ENCODE measurements at regions not wholly inside any gene's neighbourhood (a gene's known extent, or its start where the extent isn't known, plus 50 kb on each side); places are given as distances from the start of the nearest gene placed in this dataset.

DNA sequence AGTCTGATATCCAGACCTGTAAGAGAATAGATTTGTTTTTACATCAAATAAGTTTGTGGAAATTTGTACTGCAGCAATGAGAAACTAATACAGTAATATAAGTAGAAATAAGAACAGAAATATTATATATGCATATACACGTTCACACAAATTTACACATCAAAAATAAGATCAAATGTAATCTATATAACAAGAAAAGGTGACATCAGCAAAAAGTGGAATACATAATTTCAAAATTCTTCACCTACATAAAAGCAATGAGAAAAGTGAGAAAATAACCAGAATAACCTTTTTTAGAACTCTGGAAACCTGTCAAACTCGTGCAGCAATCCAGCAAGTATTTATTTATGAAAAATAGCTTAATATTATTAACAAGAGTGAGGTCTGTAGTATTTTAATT, 1124.6 kb upstream of the ATXN7L3B start:
- no peaks in the 10 kb centered on the region for H3K4me1 ChIP-seq
- 72 to 84% (median 76%) methylated on average over 2 of the region's 2 CpGs for WGBS, 3 donors
- TF ChIP-seq, protein P1, sequence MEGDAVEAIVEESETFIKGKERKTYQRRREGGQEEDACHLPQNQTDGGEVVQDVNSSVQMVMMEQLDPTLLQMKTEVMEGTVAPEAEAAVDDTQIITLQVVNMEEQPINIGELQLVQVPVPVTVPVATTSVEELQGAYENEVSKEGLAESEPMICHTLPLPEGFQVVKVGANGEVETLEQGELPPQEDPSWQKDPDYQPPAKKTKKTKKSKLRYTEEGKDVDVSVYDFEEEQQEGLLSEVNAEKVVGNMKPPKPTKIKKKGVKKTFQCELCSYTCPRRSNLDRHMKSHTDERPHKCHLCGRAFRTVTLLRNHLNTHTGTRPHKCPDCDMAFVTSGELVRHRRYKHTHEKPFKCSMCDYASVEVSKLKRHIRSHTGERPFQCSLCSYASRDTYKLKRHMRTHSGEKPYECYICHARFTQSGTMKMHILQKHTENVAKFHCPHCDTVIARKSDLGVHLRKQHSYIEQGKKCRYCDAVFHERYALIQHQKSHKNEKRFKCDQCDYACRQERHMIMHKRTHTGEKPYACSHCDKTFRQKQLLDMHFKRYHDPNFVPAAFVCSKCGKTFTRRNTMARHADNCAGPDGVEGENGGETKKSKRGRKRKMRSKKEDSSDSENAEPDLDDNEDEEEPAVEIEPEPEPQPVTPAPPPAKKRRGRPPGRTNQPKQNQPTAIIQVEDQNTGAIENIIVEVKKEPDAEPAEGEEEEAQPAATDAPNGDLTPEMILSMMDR (IDR thresholded peaks at IDR 0.05) = no peak
- H3K36me3 ChIP-seq (ENCODE audit: insufficient read depth in 1 of 2, low read depth in 1 of 2) = no peaks in the 10 kb centered on the region
- peaks cover 13% of the 10 kb centered on the region for H3K9me3 ChIP-seq
- H3K27me3 ChIP-seq (ENCODE audit: insufficient read depth in 3 of 3, low read length in 2 of 3) = no peaks in the 10 kb centered on the region
- H3K4me3 ChIP-seq = no peak overlapping the region
- no peak overlapping the region for H3K27ac ChIP-seq
- DNase-seq (no peak), ATAC-seq (no peak)
- intact Hi-C loops (cut with DNase I) = no loop called here

DNA sequence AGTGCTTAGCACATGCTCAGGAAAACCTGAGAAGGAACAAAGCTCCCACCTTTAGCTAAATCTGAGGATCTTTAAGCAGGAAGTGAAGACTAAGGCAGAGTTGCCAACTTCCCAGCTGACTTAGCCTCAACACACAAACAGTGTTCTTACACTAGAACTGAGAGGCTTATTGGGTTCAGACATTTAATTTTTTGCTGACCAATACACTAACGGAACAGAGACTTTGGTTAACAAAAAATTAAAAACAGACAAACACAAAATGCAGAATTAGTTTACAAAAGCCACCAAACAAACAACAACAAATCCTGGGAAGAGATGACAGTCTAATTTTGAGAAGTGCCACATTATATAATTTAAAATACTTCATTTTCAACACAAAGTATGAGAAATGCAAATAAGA, 1123.7 kb upstream of the ATXN7L3B start:
- no peak for DNase-seq
- intact Hi-C loops (cut with DNase I) = no loop called here
- Histone ChIP-seq H3K27ac (no peak overlapping the region), H3K9me3 (peaks cover 13% of the 10 kb centered on the region), H3K4me1 (no peaks in the 10 kb centered on the region), H3K27me3 (ENCODE audit: insufficient read depth in 3 of 3, low read length in 2 of 3) (no peaks in the 10 kb centered on the region), H3K4me3 (no peak overlapping the region), H3K36me3 (ENCODE audit: insufficient read depth in 1 of 2, low read depth in 1 of 2) (no peaks in the 10 kb centered on the region)
- TF ChIP-seq, protein P1 (IDR thresholded peaks at IDR 0.05) = no peak
- no peak for ATAC-seq
- WGBS, 3 donors = 26 to 58% (median 27%) methylated on average over 1 of the region's 1 CpG

DNA sequence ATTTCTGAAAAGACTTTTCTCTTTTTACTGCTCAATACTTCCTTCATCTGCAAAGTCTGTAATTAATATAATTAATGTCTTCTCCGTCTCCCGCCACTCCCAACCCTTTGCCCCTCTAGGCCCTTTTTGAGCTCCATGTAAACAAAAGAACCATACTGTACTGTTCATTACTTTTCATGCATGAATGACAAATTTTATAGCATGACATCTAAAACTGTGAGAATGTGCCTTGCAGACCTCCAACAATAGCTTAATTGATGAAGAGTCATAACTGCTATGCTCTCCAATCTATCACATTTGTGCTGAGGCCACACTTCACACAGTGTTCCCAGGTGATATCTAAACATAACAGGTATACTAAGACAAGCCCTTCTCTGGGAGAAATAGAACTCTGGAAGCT, 1122.7 kb upstream of the ATXN7L3B start:
- Histone ChIP-seq H3K36me3 (ENCODE audit: insufficient read depth in 1 of 2, low read depth in 1 of 2) (no peaks in the 10 kb centered on the region), H3K9me3 (peaks cover 13% of the 10 kb centered on the region), H3K4me1 (no peaks in the 10 kb centered on the region), H3K4me3 (no peak overlapping the region), H3K27me3 (ENCODE audit: insufficient read depth in 3 of 3, low read length in 2 of 3) (no peaks in the 10 kb centered on the region), H3K27ac (no peak overlapping the region)
- 66 to 70% (median 70%) methylated on average over 2 of the region's 2 CpGs for WGBS, 3 donors
- no peak for DNase-seq
- no peak for ATAC-seq
- TF ChIP-seq, protein P1 (IDR thresholded peaks at IDR 0.05) = no peak
- intact Hi-C loops (cut with DNase I) = no loop called here

DNA sequence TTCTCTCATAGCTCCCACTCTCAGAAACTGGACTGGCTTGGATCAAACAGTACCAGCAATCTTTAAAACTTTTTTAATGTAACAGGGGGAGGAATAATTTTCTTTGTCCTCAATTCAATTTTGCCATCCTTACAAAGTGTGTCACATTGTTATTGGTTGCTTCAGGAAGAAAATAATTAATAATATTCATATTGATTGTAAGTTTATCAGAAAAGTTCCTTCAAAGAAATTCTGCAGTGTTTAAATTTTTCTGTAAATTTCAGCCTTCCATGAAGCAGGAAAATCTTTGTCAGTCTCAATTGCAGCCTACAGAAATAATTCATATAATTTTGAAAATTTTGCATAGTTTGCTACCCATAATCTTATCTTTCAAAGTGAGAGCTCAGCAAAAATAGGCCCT, 1119.1 kb upstream of the ATXN7L3B start:
- peaks cover 7% of the 10 kb centered on the region for H3K9me3 ChIP-seq
- ATAC-seq (no peak), DNase-seq (no peak)
- no peak overlapping the region for H3K4me3 ChIP-seq
- intact Hi-C loops (cut with DNase I) = no loop called here
- no peaks in the 10 kb centered on the region for H3K4me1 ChIP-seq
- no peaks in the 10 kb centered on the region for H3K27me3 ChIP-seq (ENCODE audit: insufficient read depth in 3 of 3, low read length in 2 of 3)
- H3K36me3 ChIP-seq (ENCODE audit: insufficient read depth in 1 of 2, low read depth in 1 of 2) = no peaks in the 10 kb centered on the region
- H3K27ac ChIP-seq = no peak overlapping the region
- TF ChIP-seq, protein P1 (IDR thresholded peaks at IDR 0.05) = no peak

DNA sequence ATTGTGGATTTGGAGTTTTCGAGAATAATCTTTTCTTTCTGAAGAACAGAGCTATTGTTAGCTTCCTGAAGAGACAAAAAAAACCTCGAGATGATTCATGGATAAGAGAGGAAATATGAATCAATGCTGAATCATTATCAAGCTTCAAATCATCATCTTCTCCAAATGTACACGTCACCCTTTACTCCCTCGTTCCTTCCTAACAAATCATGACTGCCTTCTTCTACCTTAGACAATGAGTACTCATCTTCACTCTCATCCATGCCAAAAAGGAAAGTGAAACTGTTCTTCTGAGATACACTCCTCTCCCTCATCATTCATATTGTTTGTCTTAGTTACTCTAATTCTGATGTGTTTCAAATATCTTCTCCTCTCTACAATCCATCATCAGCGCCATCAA, 1115.8 kb upstream of the ATXN7L3B start:
- 74 to 80% (median 77%) methylated on average over 5 of the region's 5 CpGs for WGBS, 3 donors
- no peaks in the 10 kb centered on the region for H3K9me3 ChIP-seq
- intact Hi-C loops (cut with DNase I) = no loop called here

More for the DNA sequence above, 1115.8 kb upstream of the ATXN7L3B start:
- H3K27me3 ChIP-seq (ENCODE audit: insufficient read depth in 3 of 3, low read length in 2 of 3) = no peaks in the 10 kb centered on the region
- no peak overlapping the region for H3K4me3 ChIP-seq
- no peaks in the 10 kb centered on the region for H3K4me1 ChIP-seq
- TF ChIP-seq, protein P1 (IDR thresholded peaks at IDR 0.05) = no peak
- no peaks in the 10 kb centered on the region for H3K36me3 ChIP-seq (ENCODE audit: insufficient read depth in 1 of 2, low read depth in 1 of 2)
- no peak for DNase-seq
- no peak overlapping the region for H3K27ac ChIP-seq
- no peak for ATAC-seq

All from psoas muscle (tissue), 7 donors.